ENCODE measurements at regions not wholly inside any gene's neighbourhood (a gene's known extent, or its start where the extent isn't known, plus 50 kb on each side); places are given as distances from the start of the nearest gene placed in this dataset.
A peak's percentile ranks its signal among the peaks of the same experiment; 100 is the strongest.
"Not testable (repeated sequence)": the region's sequence is repeated elsewhere in the genome, so short reads cannot be mapped to it uniquely, and the experiment has no call there.

GRCh38 chr5:5736007-5736406, 313.5 kb downstream of the ICE1 start:
- no peaks in the 10 kb centered on the region for H3K9me3 ChIP-seq
- no peaks in the 10 kb centered on the region for H3K4me1 ChIP-seq
- 69 to 88% methylated on average over 2 of the region's 2 CpGs for WGBS, 2 donors
- no peaks in the 10 kb centered on the region for H3K27me3 ChIP-seq
- no peak overlapping the region for H3K27ac ChIP-seq
- TF ChIP-seq POLR2A (IDR thresholded peaks at IDR 0.05), result no peak
- TF ChIP-seq, protein P1, sequence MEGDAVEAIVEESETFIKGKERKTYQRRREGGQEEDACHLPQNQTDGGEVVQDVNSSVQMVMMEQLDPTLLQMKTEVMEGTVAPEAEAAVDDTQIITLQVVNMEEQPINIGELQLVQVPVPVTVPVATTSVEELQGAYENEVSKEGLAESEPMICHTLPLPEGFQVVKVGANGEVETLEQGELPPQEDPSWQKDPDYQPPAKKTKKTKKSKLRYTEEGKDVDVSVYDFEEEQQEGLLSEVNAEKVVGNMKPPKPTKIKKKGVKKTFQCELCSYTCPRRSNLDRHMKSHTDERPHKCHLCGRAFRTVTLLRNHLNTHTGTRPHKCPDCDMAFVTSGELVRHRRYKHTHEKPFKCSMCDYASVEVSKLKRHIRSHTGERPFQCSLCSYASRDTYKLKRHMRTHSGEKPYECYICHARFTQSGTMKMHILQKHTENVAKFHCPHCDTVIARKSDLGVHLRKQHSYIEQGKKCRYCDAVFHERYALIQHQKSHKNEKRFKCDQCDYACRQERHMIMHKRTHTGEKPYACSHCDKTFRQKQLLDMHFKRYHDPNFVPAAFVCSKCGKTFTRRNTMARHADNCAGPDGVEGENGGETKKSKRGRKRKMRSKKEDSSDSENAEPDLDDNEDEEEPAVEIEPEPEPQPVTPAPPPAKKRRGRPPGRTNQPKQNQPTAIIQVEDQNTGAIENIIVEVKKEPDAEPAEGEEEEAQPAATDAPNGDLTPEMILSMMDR (IDR thresholded peaks at IDR 0.05), result no peak
- intact Hi-C loops (cut with DNase I), result no loop called here
- DNase-seq, result no peak
- H3K36me3 ChIP-seq, result no peaks in the 10 kb centered on the region
- no peak overlapping the region for H3K4me3 ChIP-seq (replicated peaks in 1 of 3)

DNA sequence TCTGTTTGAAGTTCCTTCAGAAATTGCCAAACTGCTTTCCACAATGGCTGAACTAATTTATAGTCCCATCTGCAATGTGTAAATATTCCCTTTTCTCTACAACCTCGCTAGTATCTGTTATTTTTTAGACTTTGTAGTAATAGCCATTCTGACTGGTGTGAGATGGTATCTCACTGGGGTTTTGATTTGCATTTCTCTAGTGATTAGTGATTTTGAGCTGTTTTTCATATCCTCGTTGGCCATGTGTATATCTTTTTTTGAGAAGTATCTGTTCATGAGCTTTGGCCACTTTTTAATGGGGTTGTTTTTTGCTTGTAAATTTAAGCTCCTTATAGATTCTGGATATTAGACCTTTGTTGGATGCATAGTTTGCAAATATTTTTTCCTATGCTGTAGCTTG, 310.6 kb downstream of the ICE1 start:
- H3K4me3 ChIP-seq (replicated peaks in 1 of 3); H3K4me1 ChIP-seq; H3K27me3 ChIP-seq; H3K36me3 ChIP-seq; intact Hi-C loops (cut with DNase I); DNase-seq; H3K9me3 ChIP-seq; H3K27ac ChIP-seq: not testable (repeated sequence)
- 80 to 90% methylated on average over 2 of the region's 2 CpGs for WGBS, 2 donors

DNA sequence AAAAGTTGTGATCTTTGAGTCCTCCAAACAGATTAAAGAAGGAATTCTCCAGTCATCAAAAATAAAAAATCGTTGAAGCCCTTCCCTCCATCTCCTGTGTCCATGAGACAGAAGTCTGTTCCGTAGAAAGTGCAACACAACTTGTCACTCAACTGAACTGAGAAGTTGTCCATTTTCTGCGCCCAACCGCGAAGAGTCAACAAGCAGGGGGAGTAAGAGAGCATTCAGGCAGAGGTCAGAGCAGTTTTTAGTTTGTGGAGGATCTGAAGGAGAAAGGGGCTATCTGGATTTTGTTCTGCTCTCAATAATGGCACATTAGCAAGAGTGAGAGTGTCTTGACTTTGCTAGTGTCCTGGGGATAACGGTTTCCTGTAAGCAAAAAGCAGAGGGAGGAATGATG, 303.9 kb downstream of the ICE1 start:
- WGBS, 2 donors, result 52 to 60% methylated on average over 6 of the region's 6 CpGs
- no peak overlapping the region for H3K27ac ChIP-seq
- H3K27me3 ChIP-seq, result no peaks in the 10 kb centered on the region
- TF ChIP-seq POLR2A (IDR thresholded peaks at IDR 0.05), result no peak
- TF ChIP-seq, protein P1 (IDR thresholded peaks at IDR 0.05), result no peak
- no peak overlapping the region for H3K4me3 ChIP-seq (replicated peaks in 1 of 3)
- intact Hi-C loops (cut with DNase I), result no loop called here
- no peaks in the 10 kb centered on the region for H3K9me3 ChIP-seq
- no peaks in the 10 kb centered on the region for H3K4me1 ChIP-seq
- no peaks in the 10 kb centered on the region for H3K36me3 ChIP-seq
- DNase-seq, result no peak

DNA sequence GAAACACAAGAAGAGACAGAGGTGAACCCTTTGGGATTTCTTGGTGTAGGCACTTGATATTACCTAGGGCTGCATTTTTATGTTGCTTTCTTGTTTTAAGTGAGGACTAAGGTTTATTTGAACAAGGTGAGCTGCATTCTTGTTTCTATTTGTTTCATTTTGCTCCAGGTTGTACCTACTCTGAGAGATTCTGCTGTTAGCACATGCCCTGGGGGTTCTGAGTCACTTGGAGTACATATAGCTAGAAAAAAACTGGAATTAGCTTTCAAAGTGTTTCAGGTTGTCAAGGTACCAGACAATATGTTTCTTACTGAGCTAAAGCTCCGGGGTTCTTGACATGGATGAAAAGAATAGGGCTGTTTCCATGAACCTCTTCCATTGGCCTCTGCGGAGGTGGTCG, 299.4 kb downstream of the ICE1 start:
- TF ChIP-seq POLR2A (IDR thresholded peaks at IDR 0.05), result no peak
- TF ChIP-seq, protein P1 (IDR thresholded peaks at IDR 0.05), result no peak
- intact Hi-C loops (cut with DNase I), result no loop called here
- no peaks in the 10 kb centered on the region for H3K9me3 ChIP-seq
- H3K4me3 ChIP-seq (replicated peaks in 1 of 3), result no peak overlapping the region
- peaks cover 0 to 5% of the 10 kb centered on the region in 2 donors for H3K4me1 ChIP-seq
- no peak for DNase-seq
- H3K27me3 ChIP-seq, result no peaks in the 10 kb centered on the region
- 62 to 91% methylated on average over 3 of the region's 3 CpGs for WGBS, 2 donors
- H3K27ac ChIP-seq, result no peak overlapping the region
- H3K36me3 ChIP-seq, result no peaks in the 10 kb centered on the region

DNA sequence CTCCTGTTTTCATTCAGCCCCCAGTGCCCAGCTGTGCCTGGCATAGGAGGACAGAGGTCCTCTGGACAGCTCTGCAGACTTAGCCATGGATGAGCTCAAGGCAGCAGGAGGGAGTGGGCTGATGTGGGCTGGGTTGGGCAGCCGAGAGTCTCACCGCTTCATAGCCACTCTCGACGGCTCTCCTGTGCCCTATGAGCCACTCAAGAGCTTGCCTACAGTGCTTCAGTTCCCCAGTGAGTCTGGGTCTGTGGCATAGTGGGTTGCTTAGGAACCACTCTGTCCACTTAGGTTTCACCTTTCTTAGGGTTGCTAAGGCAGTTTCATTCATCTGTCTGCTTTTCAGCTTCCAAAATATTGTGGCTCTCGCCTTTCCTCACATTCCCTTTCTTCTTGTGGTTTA, 296.8 kb downstream of the ICE1 start:
- Histone ChIP-seq H3K27ac (no peak overlapping the region), H3K4me3 (replicated peaks in 1 of 3) (no peak overlapping the region), H3K27me3 (no peaks in the 10 kb centered on the region), H3K4me1 (peaks cover 0 to 5% of the 10 kb centered on the region in 2 donors), H3K9me3 (no peaks in the 10 kb centered on the region), H3K36me3 (no peaks in the 10 kb centered on the region)
- intact Hi-C loops (cut with DNase I), result no loop called here
- 26 to 52% methylated on average over 5 of the region's 5 CpGs for WGBS, 2 donors
- DNase-seq, result peak; percentile 55 to 69
- TF ChIP-seq, protein P1 (IDR thresholded peaks at IDR 0.05), result no peak

- Histone ChIP-seq H3K27ac (no peak overlapping the region), H3K4me1 (peaks cover 1 to 7% of the 10 kb centered on the region in 2 donors), H3K27me3 (no peaks in the 10 kb centered on the region), H3K4me3 (replicated peaks in 1 of 3) (no peak overlapping the region), H3K9me3 (no peaks in the 10 kb centered on the region), H3K36me3 (no peaks in the 10 kb centered on the region)
- intact Hi-C loops (cut with DNase I), result no loop called here
- 81% methylated on average over 5 of the region's 5 CpGs for WGBS, 2 donors
- DNase-seq, result no peak
- TF ChIP-seq, protein P1 (IDR thresholded peaks at IDR 0.05), result no peak
- TF ChIP-seq POLR2A (IDR thresholded peaks at IDR 0.05), result no peak
Measured at GRCh38 chr5:5716665-5717064, 294.2 kb downstream of the ICE1 start.

Measured in thyroid gland (tissue), 4 donors.